Keratinocyte (primary cell): ENCODE measurements at regions not wholly inside any gene's neighbourhood (a gene's known extent, or its start where the extent isn't known, plus 50 kb on each side); places are given as distances from the start of the nearest gene placed in this dataset.

Source experiments
- DNase-seq: peaks from one replicate; pipeline ENCODE4 v3.0.0-alpha.2; 2011; ENCODE audit warnings: low read depth, missing footprints, low spot score
- FAIRE-seq: peaks from 2 replicates; lab custom pipeline; 2011; peaks lifted over from hg19 to GRCh38; lab: Jason Lieb, UNC
- H2AFZ ChIP-seq: 2 replicates; pipeline ENCODE4 v1.6.0; 2012; ENCODE audit warnings: low read length, control low read depth, inconsistent platforms; ENCODE audit not compliant: control insufficient read depth
- H3K27ac ChIP-seq: 2 replicates; pipeline ENCODE4 v1.5.1; 2011; ENCODE audit warnings: low read length; ENCODE audit not compliant: control insufficient read depth, insufficient read depth
- H3K27me3 ChIP-seq: 3 replicates; pipeline ENCODE4 v1.6.0; 2011; ENCODE audit warnings: low read length; ENCODE audit not compliant: control insufficient read depth, insufficient read depth; ENCODE audit errors: extremely low read depth
- H3K36me3 ChIP-seq, 2 experiments: 2 replicates in 1 of 2; 3 replicates in 1 of 2; pipeline ENCODE4 v1.5.1; 2011; ENCODE audit warnings: low read length in 2 of 2, mild to moderate bottlenecking in 1 of 2; ENCODE audit not compliant: control insufficient read depth in 2 of 2, insufficient read depth in 2 of 2; ENCODE audit errors: extremely low read depth in 1 of 2
- H3K4me1 ChIP-seq: 3 replicates; pipeline ENCODE4 v1.5.1; 2011; ENCODE audit warnings: low read length; ENCODE audit not compliant: control insufficient read depth, insufficient read depth; ENCODE audit errors: extremely low read depth
- H3K4me2 ChIP-seq: 3 replicates; pipeline ENCODE4 v1.6.0; 2011; ENCODE audit warnings: low read depth, low read length; ENCODE audit not compliant: control insufficient read depth, insufficient read depth; ENCODE audit errors: extremely low read depth
- H3K4me3 ChIP-seq, 3 experiments: fragments of 200-600 bp in 1 of 3; sonication (generic) in 1 of 3; 2 replicates in 2 of 3; 3 replicates in 1 of 3; pipeline ENCODE4 v1.5.1; 2011 to 2016; ENCODE audit warnings: low read length in 3 of 3, mild to moderate bottlenecking in 3 of 3, control low read depth in 2 of 3, inconsistent platforms in 1 of 3, low read depth in 1 of 3, mixed read lengths in 1 of 3, mixed run types in 1 of 3, moderate library complexity in 1 of 3; ENCODE audit not compliant: control insufficient read depth in 2 of 3, insufficient read depth in 2 of 3; ENCODE audit errors: extremely low read depth in 1 of 3
- H3K79me2 ChIP-seq: 2 replicates; pipeline ENCODE4 v1.6.0; 2012; ENCODE audit warnings: low read length; ENCODE audit not compliant: control insufficient read depth, insufficient read depth
- H3K9ac ChIP-seq: 3 replicates; pipeline ENCODE4 v1.6.0; 2011; ENCODE audit warnings: low read length; ENCODE audit not compliant: control insufficient read depth, insufficient read depth; ENCODE audit errors: extremely low read depth
- H3K9me1 ChIP-seq: 3 replicates; pipeline ENCODE4 v1.6.0; 2011; ENCODE audit warnings: low read length; ENCODE audit not compliant: control insufficient read depth, insufficient read depth; ENCODE audit errors: extremely low read depth
- H3K9me3 ChIP-seq: 2 replicates; pipeline ENCODE4 v1.5.1; 2012; ENCODE audit warnings: low read depth, low read length; ENCODE audit not compliant: control insufficient read depth
- H4K20me1 ChIP-seq: 3 replicates; pipeline ENCODE4 v1.6.0; 2011; ENCODE audit warnings: low read length; ENCODE audit not compliant: control insufficient read depth, insufficient read depth; ENCODE audit errors: extremely low read depth
- CTCF ChIP-seq, 3 experiments: IDR thresholded peaks in 1 of 3; conservative IDR thresholded peaks in 1 of 3; optimal IDR thresholded peaks in 1 of 3; 2 replicates in 2 of 3; 3 replicates in 1 of 3; pipeline versions ENCODE3 to v1.5.1; 2011; ENCODE audit warnings: low read length in 3 of 3, mild to moderate bottlenecking in 3 of 3, moderate library complexity in 2 of 3, control low read depth in 1 of 3, inconsistent platforms in 1 of 3; ENCODE audit not compliant: insufficient read depth in 2 of 3; ENCODE audit errors: extremely low read depth in 1 of 3
- EZH2 ChIP-seq: IDR thresholded peaks from one replicate; pipeline ENCODE4 v1.6.1; 2012; ENCODE audit warnings: inconsistent platforms, mild to moderate bottlenecking, low read length, moderate library complexity
- dilution Hi-C: fragments of 300-500 bp; cut with MboI; formaldehyde crosslinking; loops from one replicate; pipeline ENCODE4 v1.7.0; 2020; ENCODE audit warnings: low sequenced_read_pairs; ENCODE audit not compliant: extremely low pct_ligation_motif_present

GRCh38 chr5:107779437-107779836, 108.7 kb upstream of the EFNA5 start:
- H3K27me3 ChIP-seq = no peaks in the 10 kb centered on the region
- FAIRE-seq (no peak), DNase-seq (no peak)
- H4K20me1 ChIP-seq = no peaks in the 10 kb centered on the region
- no peak overlapping the region for H2AFZ ChIP-seq
- H3K4me2 ChIP-seq = no peak overlapping the region
- no peaks in the 10 kb centered on the region for H3K4me1 ChIP-seq
- no peak for TF ChIP-seq EZH2
- no peak for TF ChIP-seq CTCF (optimal IDR thresholded peaks at IDR 0.05 in 1 of 3, IDR thresholded peaks at IDR 0.05 in 1 of 3, conservative IDR thresholded peaks at IDR 0.05 in 1 of 3; ENCODE audit: extremely low read depth in 1 of 3, insufficient read depth in 2 of 3, low read length in 3 of 3)
- dilution Hi-C loops = no loop called here
- no peaks in the 10 kb centered on the region for H3K9me3 ChIP-seq
- no peaks in the 10 kb centered on the region for H3K9me1 ChIP-seq
- no peak overlapping the region for H3K9ac ChIP-seq
- H3K27ac ChIP-seq = no peak overlapping the region
- no peak overlapping the region for H3K4me3 ChIP-seq
- H3K36me3 ChIP-seq = no peaks in the 10 kb centered on the region
- H3K79me2 ChIP-seq = no peaks in the 10 kb centered on the region

GRCh38 chr5:107778647-107779046, 107.9 kb upstream of the EFNA5 start:
- Histone ChIP-seq H3K4me2 (no peak overlapping the region), H4K20me1 (no peaks in the 10 kb centered on the region), H3K4me1 (no peaks in the 10 kb centered on the region), H3K27me3 (no peaks in the 10 kb centered on the region), H3K9ac (no peak overlapping the region), H3K9me3 (no peaks in the 10 kb centered on the region), H3K79me2 (no peaks in the 10 kb centered on the region), H3K36me3 (no peaks in the 10 kb centered on the region), H3K4me3 (no peak overlapping the region), H3K9me1 (no peaks in the 10 kb centered on the region), H3K27ac (no peak overlapping the region), H2AFZ (no peak overlapping the region)
- TF ChIP-seq EZH2 (no peak), CTCF (optimal IDR thresholded peaks at IDR 0.05 in 1 of 3, IDR thresholded peaks at IDR 0.05 in 1 of 3, conservative IDR thresholded peaks at IDR 0.05 in 1 of 3; ENCODE audit: extremely low read depth in 1 of 3, insufficient read depth in 2 of 3, low read length in 3 of 3) (no peak)
- DNase-seq = no peak
- FAIRE-seq = no peak
- dilution Hi-C loops = no loop called here
